CD4-positive, alpha-beta T cell (primary cell): ENCODE measurements at regions not wholly inside any gene's neighbourhood (a gene's known extent, or its start where the extent isn't known, plus 50 kb on each side); places are given as distances from the start of the nearest gene placed in this dataset.

Source experiments
- ATAC-seq: fragments of 200-7000 bp; cut with Tn5 transposase; one replicate; pipeline ENCODE4 v1.10.0; 2022; ENCODE audit warnings: mild to moderate bottlenecking; ENCODE audit not compliant: poor library complexity
- CTCF ChIA-PET: fragments of 350-600 bp; sonication (Branson Sonifier 250); formaldehyde crosslinking; loops from one replicate; lab custom pipeline; 2021; ENCODE audit warnings: antibody characterized with exemption, inconsistent platforms; lab: Charles Lee
- POLR2A ChIA-PET: fragments of 350-600 bp; sonication (Branson Sonifier 250); formaldehyde crosslinking; loops from one replicate; lab custom pipeline; 2021; ENCODE audit warnings: antibody characterized with exemption, inconsistent platforms; lab: Charles Lee
- DNase-seq, 14 experiments: peaks; one replicate each; pipeline ENCODE4 v3.0.0-alpha.2; 2013 to 2020; ENCODE audit warnings: mixed read lengths in 2 of 14
- H3K27ac ChIP-seq, 2 donors: one replicate each; pipeline versions ENCODE4 v1.5.1 to v1.7.0; 2013; ENCODE audit warnings: low read length in 2 of 2, low read depth in 1 of 2, mild to moderate bottlenecking in 1 of 2
- H3K27me3 ChIP-seq, 2 experiments: 1 replicate in 1 of 2; 2 replicates in 1 of 2; pipeline versions ENCODE4 v1.6.1 to v1.7.0; 2013; ENCODE audit warnings: low read length in 2 of 2, control low read depth in 1 of 2, mild to moderate bottlenecking in 1 of 2, moderate library complexity in 1 of 2; ENCODE audit not compliant: insufficient read depth in 2 of 2, control insufficient read depth in 1 of 2
- H3K36me3 ChIP-seq: one replicate; pipeline ENCODE4 v1.6.1; 2013; ENCODE audit warnings: low read length, control low read depth; ENCODE audit not compliant: insufficient read depth
- H3K4me1 ChIP-seq: one replicate; pipeline ENCODE4 v1.6.1; 2013; ENCODE audit warnings: low read length, control low read depth; ENCODE audit not compliant: insufficient read depth
- H3K4me3 ChIP-seq: one replicate; pipeline ENCODE4 v1.5.1; 2013; ENCODE audit warnings: mild to moderate bottlenecking, low read length, moderate library complexity
- H3K9me3 ChIP-seq, 2 experiments: 1 replicate in 1 of 2; 2 replicates in 1 of 2; pipeline versions ENCODE4 v1.6.1 to v1.7.0; 2013; ENCODE audit warnings: low read length in 2 of 2, mild to moderate bottlenecking in 2 of 2, control low read depth in 1 of 2, moderate library complexity in 1 of 2; ENCODE audit not compliant: control insufficient read depth in 1 of 2, insufficient read depth in 1 of 2
- H3K27ac Mint-ChIP-seq: one replicate; pipeline ENCODE4 v1.8.0; 2020; ENCODE audit warnings: mixed read lengths
- H3K27me3 Mint-ChIP-seq: one replicate; pipeline ENCODE4 v1.8.0; 2021; ENCODE audit warnings: mixed read lengths
- H3K36me3 Mint-ChIP-seq: one replicate; pipeline ENCODE4 v1.8.0; 2021; ENCODE audit warnings: low read depth, mixed read lengths
- H3K4me1 Mint-ChIP-seq: one replicate; pipeline ENCODE4 v1.8.0; 2021; ENCODE audit warnings: low read depth, mixed read lengths
- H3K4me3 Mint-ChIP-seq: one replicate; pipeline ENCODE4 v1.8.0; 2020; ENCODE audit warnings: mild to moderate bottlenecking, mixed read lengths
- H3K9me3 Mint-ChIP-seq: one replicate; pipeline ENCODE4 v1.8.0; 2020; ENCODE audit warnings: mixed read lengths
- intact Hi-C, 2 experiments: fragments of 100-400 bp; cut with DNase I in 1 of 2; cut with micrococcal nuclease in 1 of 2; formaldehyde crosslinking; loops; one replicate each; pipeline versions ENCODE4 v1.15.1 to v1.9.0; 2023 to 2025; cut with DNase I, micrococcal nuclease
- TF ChIP-seq, protein P1 (sequence below): fragments of 200-600 bp; IDR thresholded peaks from one replicate; pipeline ENCODE4 v1.8.0; 2022; ENCODE audit warnings: antibody characterized with exemption, mild to moderate bottlenecking

DNA sequence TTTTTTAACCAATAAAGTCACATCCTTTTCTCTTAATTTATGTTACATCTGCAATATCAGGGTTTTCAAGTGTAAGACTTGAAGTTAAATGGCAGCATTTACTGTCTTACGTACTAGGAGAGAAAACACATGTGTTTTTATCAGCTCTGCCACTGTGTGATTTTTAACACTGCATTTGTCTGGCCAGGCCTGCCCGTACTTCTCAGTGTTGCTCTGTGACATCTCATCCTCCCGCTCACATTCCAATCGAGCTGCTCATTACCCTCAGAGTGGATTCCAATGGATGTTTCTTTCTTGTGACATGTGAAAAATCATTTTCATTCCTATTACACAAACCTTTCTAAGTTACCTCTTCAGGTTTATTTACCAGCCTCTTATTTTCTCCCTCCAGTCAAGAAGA is 420.3 kb downstream of the FAT4 start:
- DNase-seq, result no peak
- H3K9me3 ChIP-seq, result peaks cover 0 to 4% of the 10 kb centered on the region in 2 experiments
- no peak for ATAC-seq
- no peak overlapping the region for H3K27ac ChIP-seq
- intact Hi-C loops, result no loop called here
- H3K27ac Mint-ChIP-seq, result no peak overlapping the region
- no peak overlapping the region for H3K4me3 ChIP-seq
- H3K27me3 ChIP-seq, result no peaks in the 10 kb centered on the region
- no peaks in the 10 kb centered on the region for H3K4me1 Mint-ChIP-seq
- TF ChIP-seq, protein P1, sequence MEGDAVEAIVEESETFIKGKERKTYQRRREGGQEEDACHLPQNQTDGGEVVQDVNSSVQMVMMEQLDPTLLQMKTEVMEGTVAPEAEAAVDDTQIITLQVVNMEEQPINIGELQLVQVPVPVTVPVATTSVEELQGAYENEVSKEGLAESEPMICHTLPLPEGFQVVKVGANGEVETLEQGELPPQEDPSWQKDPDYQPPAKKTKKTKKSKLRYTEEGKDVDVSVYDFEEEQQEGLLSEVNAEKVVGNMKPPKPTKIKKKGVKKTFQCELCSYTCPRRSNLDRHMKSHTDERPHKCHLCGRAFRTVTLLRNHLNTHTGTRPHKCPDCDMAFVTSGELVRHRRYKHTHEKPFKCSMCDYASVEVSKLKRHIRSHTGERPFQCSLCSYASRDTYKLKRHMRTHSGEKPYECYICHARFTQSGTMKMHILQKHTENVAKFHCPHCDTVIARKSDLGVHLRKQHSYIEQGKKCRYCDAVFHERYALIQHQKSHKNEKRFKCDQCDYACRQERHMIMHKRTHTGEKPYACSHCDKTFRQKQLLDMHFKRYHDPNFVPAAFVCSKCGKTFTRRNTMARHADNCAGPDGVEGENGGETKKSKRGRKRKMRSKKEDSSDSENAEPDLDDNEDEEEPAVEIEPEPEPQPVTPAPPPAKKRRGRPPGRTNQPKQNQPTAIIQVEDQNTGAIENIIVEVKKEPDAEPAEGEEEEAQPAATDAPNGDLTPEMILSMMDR, result no peak
- no peak overlapping the region for H3K4me3 Mint-ChIP-seq
- no peaks in the 10 kb centered on the region for H3K36me3 ChIP-seq
- no peaks in the 10 kb centered on the region for H3K4me1 ChIP-seq
- H3K36me3 Mint-ChIP-seq, result no peaks in the 10 kb centered on the region
- H3K9me3 Mint-ChIP-seq, result no peaks in the 10 kb centered on the region
- H3K27me3 Mint-ChIP-seq, result no peaks in the 10 kb centered on the region
- POLR2A ChIA-PET, result no interaction called here
- CTCF ChIA-PET, result no interaction called here

DNA sequence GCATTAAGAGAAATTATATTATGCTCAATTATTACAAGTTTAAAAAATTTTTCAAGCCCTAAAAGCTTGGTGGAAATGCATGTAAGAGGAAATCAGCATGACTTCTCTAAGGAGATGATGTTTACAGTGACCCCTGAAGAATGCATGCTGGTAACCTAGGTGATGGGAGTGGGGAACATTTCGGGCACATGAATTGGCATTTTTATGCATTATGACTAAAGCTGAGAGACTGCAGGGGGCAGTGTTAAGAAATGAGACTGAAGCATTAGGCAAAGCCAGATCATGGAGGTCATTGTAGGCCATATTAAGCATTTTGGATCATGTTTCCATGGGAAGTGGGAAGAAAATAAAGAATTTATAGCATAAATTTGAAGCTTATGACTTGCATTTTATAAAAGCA is 421.3 kb downstream of the FAT4 start:
- no peaks in the 10 kb centered on the region for H3K9me3 Mint-ChIP-seq
- H3K4me1 ChIP-seq, result no peaks in the 10 kb centered on the region
- no peak for DNase-seq
- no peaks in the 10 kb centered on the region for H3K36me3 Mint-ChIP-seq
- H3K36me3 ChIP-seq, result no peaks in the 10 kb centered on the region
- H3K9me3 ChIP-seq, result peaks cover 0 to 4% of the 10 kb centered on the region in 2 experiments
- ChIA-PET POLR2A (no interaction called here), CTCF (no interaction called here)
- H3K4me3 ChIP-seq, result no peak overlapping the region
- H3K27me3 Mint-ChIP-seq, result no peaks in the 10 kb centered on the region
- ATAC-seq, result no peak
- H3K27ac ChIP-seq, result no peak overlapping the region
- TF ChIP-seq, protein P1, result no peak
- H3K4me3 Mint-ChIP-seq, result no peak overlapping the region
- H3K4me1 Mint-ChIP-seq, result no peaks in the 10 kb centered on the region
- H3K27ac Mint-ChIP-seq, result no peak overlapping the region
- H3K27me3 ChIP-seq, result no peaks in the 10 kb centered on the region
- intact Hi-C loops, result no loop called here

DNA sequence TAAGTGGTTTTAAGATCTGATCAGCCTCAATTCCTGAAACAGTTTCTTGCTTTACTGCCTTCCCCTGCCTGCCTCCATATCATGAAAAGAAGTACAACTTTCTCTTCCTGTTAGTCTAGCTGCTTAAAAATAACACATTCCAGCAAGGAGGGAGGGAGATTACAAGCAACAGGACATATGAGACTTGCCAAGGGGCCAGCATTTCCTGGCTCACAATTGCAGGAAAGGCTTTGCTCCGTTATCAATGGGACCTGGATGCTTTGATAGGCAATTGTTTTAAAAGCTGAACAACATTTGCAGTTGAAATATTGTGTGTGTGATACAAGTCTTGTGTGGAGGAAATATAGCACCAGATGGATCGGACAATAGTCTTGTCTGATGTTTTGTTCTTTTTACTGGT is 425.0 kb downstream of the FAT4 start:
- intact Hi-C loops, result no loop called here
- H3K4me3 ChIP-seq, result no peak overlapping the region
- H3K27ac ChIP-seq, result no peak overlapping the region
- DNase-seq (no peak), ATAC-seq (no peak)
- TF ChIP-seq, protein P1, result no peak
- no peaks in the 10 kb centered on the region for H3K27me3 ChIP-seq
- no peak overlapping the region for H3K27ac Mint-ChIP-seq
- H3K9me3 Mint-ChIP-seq, result peaks cover 3% of the 10 kb centered on the region
- ChIA-PET POLR2A (no interaction called here), CTCF (no interaction called here)
- H3K4me1 ChIP-seq, result no peaks in the 10 kb centered on the region
- no peaks in the 10 kb centered on the region for H3K36me3 ChIP-seq
- no peaks in the 10 kb centered on the region for H3K4me1 Mint-ChIP-seq
- no peaks in the 10 kb centered on the region for H3K27me3 Mint-ChIP-seq
- no peak overlapping the region for H3K4me3 Mint-ChIP-seq
- peaks cover 0 to 10% of the 10 kb centered on the region in 2 experiments for H3K9me3 ChIP-seq
- H3K36me3 Mint-ChIP-seq, result no peaks in the 10 kb centered on the region
